ENCODE measurements at regions not wholly inside any gene's neighbourhood (a gene's known extent, or its start where the extent isn't known, plus 50 kb on each side); places are given as distances from the start of the nearest gene placed in this dataset.
"Not testable (repeated sequence)": the region's sequence is repeated elsewhere in the genome, so short reads cannot be mapped to it uniquely, and the experiment has no call there.

DNA sequence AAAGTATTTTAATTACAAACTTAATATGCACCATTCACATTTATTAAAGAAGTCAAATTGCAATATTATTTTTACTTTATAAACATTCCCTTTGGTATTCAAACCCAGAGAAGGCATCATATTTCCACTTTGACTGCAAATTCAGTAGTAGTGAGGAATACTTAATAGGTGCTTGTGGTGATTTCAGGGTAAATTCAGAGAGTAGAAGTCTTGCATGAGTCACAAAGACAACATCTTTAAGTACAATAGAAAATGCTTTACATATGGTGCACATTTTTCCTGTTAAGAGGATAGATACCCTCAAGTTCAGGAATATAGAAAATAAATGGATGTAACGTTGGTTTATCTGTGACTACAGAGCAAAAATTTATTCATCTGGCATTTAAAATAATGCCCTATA is 390.2 kb downstream of the TENT5A start (continued):
- TF ChIP-seq ZNF462 (CRISPR knock-in tag; IDR thresholded peaks at IDR 0.05), result no peak

DNA sequence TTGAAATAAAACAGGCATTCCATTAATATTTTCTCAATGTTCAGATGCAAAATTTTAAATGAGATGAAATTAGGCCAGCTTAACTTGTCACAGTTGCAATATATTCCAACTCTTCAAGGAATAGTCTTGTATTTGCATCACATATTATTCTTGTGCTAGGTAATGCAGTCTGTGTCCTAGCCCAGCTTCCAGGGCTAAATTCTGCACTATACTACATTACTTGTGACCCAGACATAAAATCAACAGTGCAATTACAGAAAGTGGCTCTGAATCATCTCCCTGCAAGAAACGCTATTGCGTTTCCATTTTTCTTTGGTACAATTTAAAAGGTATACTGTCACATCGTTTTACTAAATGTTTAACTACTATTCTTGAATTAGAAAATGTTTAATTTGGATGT is 399.2 kb downstream of the TENT5A start:
- Histone ChIP-seq H3K36me3 (ENCODE audit: insufficient read depth) (no peaks in the 10 kb centered on the region), H3K27ac (ENCODE audit: low read depth) (no peak overlapping the region), H3K4me3 (no peak overlapping the region), H3K4me2 (no peak overlapping the region), H3F3A (replicated peaks; ENCODE audit: low read depth) (no peaks in the 10 kb centered on the region), H2AFZ (no peak overlapping the region), H4K20me1 (replicated peaks; ENCODE audit: insufficient read depth) (no peaks in the 10 kb centered on the region), H3K27me3 (ENCODE audit: insufficient read depth) (no peaks in the 10 kb centered on the region), H3K9me2 (ENCODE audit: insufficient read depth) (peaks cover 7% of the 10 kb centered on the region; the same call in 1 of the 2 replicates), H3K4me1 (ENCODE audit: insufficient read depth) (peaks cover 7% of the 10 kb centered on the region; the same call in 1 of the 2 replicates), H3K79me2 (replicated peaks; ENCODE audit: insufficient read depth) (no peaks in the 10 kb centered on the region)
- H3K27ac Mint-ChIP-seq, result no peak overlapping the region
- 0 out of 3 replicates have a peak, but pooled peaks cover 4% of the 10 kb centered on the region for H3K9me3 Mint-ChIP-seq
- H3K36me3 Mint-ChIP-seq (ENCODE audit: low read depth), result no peaks in the 10 kb centered on the region
- ATAC-seq, result no peak
- peaks cover 20% of the 10 kb centered on the region; the same call in 2 of the 3 replicates for H3K4me1 Mint-ChIP-seq
- TF ChIP-seq EZH2phosphoT487 (IDR thresholded peaks at IDR 0.05; ENCODE audit: unreplicated experiment), result no peak
- TF ChIP-seq CREB1 (CRISPR knock-in tag; IDR thresholded peaks at IDR 0.05; ENCODE audit: low read depth), result no peak
- TF ChIP-seq, protein P1, sequence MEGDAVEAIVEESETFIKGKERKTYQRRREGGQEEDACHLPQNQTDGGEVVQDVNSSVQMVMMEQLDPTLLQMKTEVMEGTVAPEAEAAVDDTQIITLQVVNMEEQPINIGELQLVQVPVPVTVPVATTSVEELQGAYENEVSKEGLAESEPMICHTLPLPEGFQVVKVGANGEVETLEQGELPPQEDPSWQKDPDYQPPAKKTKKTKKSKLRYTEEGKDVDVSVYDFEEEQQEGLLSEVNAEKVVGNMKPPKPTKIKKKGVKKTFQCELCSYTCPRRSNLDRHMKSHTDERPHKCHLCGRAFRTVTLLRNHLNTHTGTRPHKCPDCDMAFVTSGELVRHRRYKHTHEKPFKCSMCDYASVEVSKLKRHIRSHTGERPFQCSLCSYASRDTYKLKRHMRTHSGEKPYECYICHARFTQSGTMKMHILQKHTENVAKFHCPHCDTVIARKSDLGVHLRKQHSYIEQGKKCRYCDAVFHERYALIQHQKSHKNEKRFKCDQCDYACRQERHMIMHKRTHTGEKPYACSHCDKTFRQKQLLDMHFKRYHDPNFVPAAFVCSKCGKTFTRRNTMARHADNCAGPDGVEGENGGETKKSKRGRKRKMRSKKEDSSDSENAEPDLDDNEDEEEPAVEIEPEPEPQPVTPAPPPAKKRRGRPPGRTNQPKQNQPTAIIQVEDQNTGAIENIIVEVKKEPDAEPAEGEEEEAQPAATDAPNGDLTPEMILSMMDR (conservative IDR thresholded peaks at IDR 0.05; ENCODE audit: low read depth in 2 of 2), result no peak
- no peak for TF ChIP-seq EZH2 (IDR thresholded peaks at IDR 0.05; ENCODE audit: low read depth, unreplicated experiment)
- TF ChIP-seq REST (IDR thresholded peaks at IDR 0.05; ENCODE audit: unreplicated experiment), result no peak
- H3K27me3 Mint-ChIP-seq (ENCODE audit: insufficient read depth, low read depth, poor library complexity), result peaks cover 5% of the 10 kb centered on the region
- no peak for DNase-seq (ENCODE audit: low spot score)
- H3K4me3 Mint-ChIP-seq, result no peak overlapping the region

DNA sequence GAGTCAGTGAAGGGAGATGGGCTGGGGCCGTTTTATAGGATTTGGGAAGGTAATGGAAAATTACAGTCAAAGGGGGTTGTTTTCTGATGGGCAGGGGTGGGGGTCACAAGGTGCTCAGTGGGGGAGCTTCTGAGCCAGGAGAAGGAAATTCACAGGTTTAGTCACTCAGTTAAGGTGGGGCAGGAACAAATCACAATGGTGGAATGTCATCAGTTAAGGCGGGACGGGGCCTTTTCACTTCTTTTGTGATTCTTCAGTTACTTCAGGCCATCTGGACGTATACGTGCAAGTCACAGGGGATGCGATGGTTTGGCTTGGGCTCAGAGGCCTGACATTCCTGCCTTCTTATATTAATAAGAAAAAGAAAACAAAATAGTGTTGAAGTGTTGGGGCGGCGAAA is 408.5 kb downstream of the TENT5A start:
- not testable (repeated sequence) for H3F3A ChIP-seq (replicated peaks; ENCODE audit: low read depth); H4K20me1 ChIP-seq (replicated peaks; ENCODE audit: insufficient read depth); H3K4me1 Mint-ChIP-seq; H3K36me3 ChIP-seq (ENCODE audit: insufficient read depth); ATAC-seq; DNase-seq (ENCODE audit: low spot score); H3K27me3 ChIP-seq (ENCODE audit: insufficient read depth); H3K4me3 ChIP-seq; H3K36me3 Mint-ChIP-seq (ENCODE audit: low read depth); H3K4me3 Mint-ChIP-seq; H3K4me2 ChIP-seq; H3K27ac Mint-ChIP-seq; H3K27ac ChIP-seq (ENCODE audit: low read depth); H3K4me1 ChIP-seq (ENCODE audit: insufficient read depth); H3K27me3 Mint-ChIP-seq (ENCODE audit: insufficient read depth, low read depth, poor library complexity); H3K9me2 ChIP-seq (ENCODE audit: insufficient read depth); H3K9me3 Mint-ChIP-seq; H2AFZ ChIP-seq; H3K79me2 ChIP-seq (replicated peaks; ENCODE audit: insufficient read depth)

All from GM23338 (cell line).